GM12878 (cell line): ENCODE measurements at regions not wholly inside any gene's neighbourhood (a gene's known extent, or its start where the extent isn't known, plus 50 kb on each side); places are given as distances from the start of the nearest gene placed in this dataset.

Experiments used
- ATAC-seq: fragments of 200-7000 bp; cut with Tn5 transposase; 3 replicates; pipeline ENCODE4 v1.9.1; 2020; ENCODE audit warnings: mild to moderate bottlenecking, moderate library complexity
- BruUV-seq: library from RNA; stranded (reverse); fragments of 400-500 nt; replicated peaks from 2 replicates; lab custom pipeline; 2021; lab: Mats Ljungman, UMichigan
- CTCF ChIA-PET: fragments of 300-600 bp; sonication (Branson Sonifier 250); formaldehyde crosslinking; extraction: SDS; loops from one replicate; lab custom pipeline; 2021; ENCODE audit warnings: inconsistent platforms; lab: Yijun Ruan, JAX
- POLR2A ChIA-PET: fragments of 350-600 bp; formaldehyde crosslinking; extraction: SDS; loops from one replicate; lab custom pipeline; 2021; ENCODE audit warnings: inconsistent platforms; lab: Charles Lee
- RAD21 ChIA-PET: fragments of 300-600 bp; sonication (Branson Sonifier 250); formaldehyde crosslinking; loops from one replicate; lab custom pipeline; 2023; ENCODE audit warnings: antibody characterized with exemption; ENCODE audit not compliant: unreplicated experiment; lab: Charles Lee
- SMC1A ChIA-PET: fragments of 300-600 bp; sonication (Branson Sonifier 250); formaldehyde crosslinking; loops from one replicate; lab custom pipeline; 2023; ENCODE audit not compliant: unreplicated experiment, uncharacterized antibody; lab: Charles Lee
- DNase-seq: peaks from one replicate; pipeline ENCODE4 v3.0.0-alpha.2; 2011; ENCODE audit warnings: low read depth, low spot score
- FAIRE-seq: peaks from 3 replicates; lab custom pipeline; 2011; peaks lifted over from hg19 to GRCh38; lab: Jason Lieb, UNC
- H2AFZ ChIP-seq: 2 replicates; pipeline ENCODE4 v1.6.0; 2011; ENCODE audit warnings: low read depth, low read length, control low read depth; ENCODE audit not compliant: control insufficient read depth
- H3K27ac ChIP-seq: 2 replicates; pipeline ENCODE4 v1.5.1; 2011; ENCODE audit warnings: control low read depth; ENCODE audit not compliant: control insufficient read depth, insufficient read depth
- H3K27me3 ChIP-seq, 2 experiments: replicated peaks in 1 of 2; 2 replicates each; pipeline versions ENCODE4 v1.6.0 to v1.6.1; 2011; ENCODE audit warnings: low read length in 1 of 2; ENCODE audit not compliant: control insufficient read depth in 2 of 2, insufficient read depth in 2 of 2
- H3K36me3 ChIP-seq, 2 experiments: 2 replicates each; pipeline ENCODE4 v1.5.1; 2011; ENCODE audit warnings: low read length in 1 of 2; ENCODE audit not compliant: control insufficient read depth in 2 of 2, insufficient read depth in 2 of 2
- H3K4me1 ChIP-seq: 2 replicates; pipeline ENCODE4 v1.6.1; 2011; ENCODE audit warnings: mild to moderate bottlenecking, low read length, moderate library complexity, mixed read lengths; ENCODE audit not compliant: control insufficient read depth, insufficient read depth
- H3K4me2 ChIP-seq: 2 replicates; pipeline ENCODE4 v1.6.0; 2011; ENCODE audit warnings: control low read depth; ENCODE audit not compliant: control insufficient read depth, insufficient read depth
- H3K4me3 ChIP-seq: fragments of 200-600 bp; sonication (generic); 2 replicates; pipeline ENCODE4 v1.5.1; 2016
- H3K79me2 ChIP-seq: 2 replicates; pipeline ENCODE4 v1.6.0; 2011; ENCODE audit warnings: low read length; ENCODE audit not compliant: control insufficient read depth, insufficient read depth
- H3K9ac ChIP-seq: 2 replicates; pipeline ENCODE4 v1.8.0; 2011; ENCODE audit warnings: low read length, control low read depth, mixed read lengths; ENCODE audit not compliant: control insufficient read depth, insufficient read depth
- H3K9me3 ChIP-seq: replicated peaks from 3 replicates; pipeline ENCODE4 v1.5.1; 2011; ENCODE audit warnings: mild to moderate bottlenecking, low read length; ENCODE audit not compliant: control insufficient read depth, insufficient read depth
- H4K20me1 ChIP-seq: 2 replicates; pipeline ENCODE4 v1.6.0; 2011; ENCODE audit not compliant: control insufficient read depth, insufficient read depth
- CHD1 ChIP-seq: IDR thresholded peaks from 2 replicates; pipeline ENCODE4 v1.6.1; 2012; ENCODE audit warnings: low read depth, low read length, improper control_type of control experiment
- ETV6 ChIP-seq, 2 experiments: fragments of 450-650 bp in 1 of 2; IDR thresholded peaks in 1 of 2; conservative IDR thresholded peaks in 1 of 2; 2 replicates each; pipeline ENCODE4 v1.6.1; 2014; ENCODE audit warnings: antibody characterized with exemption in 1 of 2, borderline replicate concordance in 1 of 2, low read depth in 1 of 2, mild to moderate bottlenecking in 1 of 2, moderate library complexity in 1 of 2
- FOXK2 ChIP-seq: fragments of 450-650 bp; IDR thresholded peaks from 2 replicates; pipeline ENCODE4 v1.6.1; 2017; ENCODE audit warnings: mild to moderate bottlenecking, moderate library complexity
- JUNB ChIP-seq: IDR thresholded peaks from 2 replicates; pipeline ENCODE4 v1.6.1; 2016; ENCODE audit warnings: antibody characterized with exemption, mild to moderate bottlenecking
- RUNX3 ChIP-seq: IDR thresholded peaks from 2 replicates; pipeline ENCODE4 v1.6.1; 2012; ENCODE audit warnings: low read length, inconsistent platforms
- SMC3 ChIP-seq: IDR thresholded peaks from 2 replicates; pipeline ENCODE4 v1.6.1; 2011; ENCODE audit warnings: low read length, improper control_type of control experiment, borderline replicate concordance
- SP1 ChIP-seq: IDR thresholded peaks from one replicate; pipeline ENCODE4 v1.6.1; 2011; ENCODE audit warnings: low read depth, low read length
- STAT3 ChIP-seq: IDR thresholded peaks from 2 replicates; pipeline ENCODE4 v1.6.1; 2011; ENCODE audit warnings: low read depth, low read length, improper control_type of control experiment
- TAF1 ChIP-seq: IDR thresholded peaks from 2 replicates; pipeline ENCODE4 v1.6.1; 2011; ENCODE audit warnings: mild to moderate bottlenecking, low read depth, low read length, borderline replicate concordance
- WRNIP1 ChIP-seq: IDR thresholded peaks from 2 replicates; pipeline ENCODE4 v1.6.1; 2011; ENCODE audit warnings: low read depth, low read length, improper control_type of control experiment, borderline replicate concordance
- WGBS: methylation state at CpG from one replicate; pipeline ENCODE4 v1.1.6; 2016; ENCODE audit warnings: low lambda C conversion rate; ENCODE audit not compliant: insufficient replicate concordance, insufficient coverage; ENCODE audit errors: missing lambda C conversion rate; 5-methylcytosine and 5-hydroxymethylcytosine counted together
- in situ Hi-C: fragments of 300-500 bp; cut with MboI; formaldehyde crosslinking; loops from 9 replicates; pipeline ENCODE4 v1.14.3; 2018; ENCODE audit warnings: mixed read lengths
- intact Hi-C: fragments of 100-400 bp; cut with micrococcal nuclease; formaldehyde crosslinking; loops from one replicate; pipeline ENCODE4 v1.14.2; 2022; ENCODE audit not compliant: unreplicated experiment
- TF ChIP-seq, protein P1 (sequence below): fragments of 450-650 bp; IDR thresholded peaks from 2 replicates; pipeline ENCODE4 v1.6.1; 2017; ENCODE audit warnings: mild to moderate bottlenecking, moderate library complexity
- TF ChIP-seq, protein P2 (sequence below): fragments of 450-650 bp; IDR thresholded peaks from 2 replicates; pipeline ENCODE4 v1.6.1; 2017; ENCODE audit warnings: borderline replicate concordance
- TF ChIP-seq, protein P3 (sequence below): fragments of 450-650 bp; IDR thresholded peaks from 2 replicates; pipeline ENCODE4 v1.6.1; 2014; ENCODE audit warnings: mild to moderate bottlenecking

DNA sequence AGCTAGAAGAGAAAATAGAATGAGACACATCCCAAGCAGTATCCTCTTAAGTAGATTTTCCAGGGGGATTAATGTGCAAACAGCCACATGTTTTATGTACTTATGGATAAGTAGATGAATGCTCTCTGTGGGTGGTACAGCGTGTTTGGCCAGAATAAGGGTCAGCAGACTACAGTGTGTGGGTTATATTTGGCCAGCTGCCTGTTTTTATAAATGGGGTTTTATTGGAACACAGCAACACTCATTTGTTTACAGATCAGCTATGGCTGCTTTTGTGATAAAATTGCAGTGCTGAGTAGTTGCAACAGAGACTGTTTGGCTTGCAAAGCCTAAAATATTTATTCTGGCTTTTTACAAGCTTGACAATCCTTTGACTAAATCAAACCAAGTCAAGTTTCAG is 780.2 kb upstream of the SEL1L start:
- no peaks in the 10 kb centered on the region for H4K20me1 ChIP-seq
- ChIA-PET SMC1A (no interaction called here), CTCF (interaction anchor here (1.1 kb wide), 1 partner anchor 22 kb away, joined by 3 read pairs; no protein-coding TSS in a partner anchor), RAD21 (no interaction called here), POLR2A (no interaction called here)
- DNase-seq, result no peak
- ATAC-seq, result no peak
- no peaks in the 10 kb centered on the region for H3K36me3 ChIP-seq
- H3K27ac ChIP-seq, result no peak overlapping the region
- no peak for TF ChIP-seq TAF1
- FAIRE-seq, result no peak
- no TSS peak for BruUV-seq
- no peak overlapping the region for H3K9ac ChIP-seq
- no peak overlapping the region for H2AFZ ChIP-seq
- intact Hi-C loops, result no loop called here
- no peaks in the 10 kb centered on the region for H3K9me3 ChIP-seq
- H3K4me2 ChIP-seq, result no peak overlapping the region
- WGBS, result 7% methylated on average over 1 of the region's 1 CpG
- H3K4me1 ChIP-seq, result no peaks in the 10 kb centered on the region
- no peaks in the 10 kb centered on the region for H3K27me3 ChIP-seq
- no peaks in the 10 kb centered on the region for H3K79me2 ChIP-seq
- no peak overlapping the region for H3K4me3 ChIP-seq
- in situ Hi-C loops, result no loop called here

DNA sequence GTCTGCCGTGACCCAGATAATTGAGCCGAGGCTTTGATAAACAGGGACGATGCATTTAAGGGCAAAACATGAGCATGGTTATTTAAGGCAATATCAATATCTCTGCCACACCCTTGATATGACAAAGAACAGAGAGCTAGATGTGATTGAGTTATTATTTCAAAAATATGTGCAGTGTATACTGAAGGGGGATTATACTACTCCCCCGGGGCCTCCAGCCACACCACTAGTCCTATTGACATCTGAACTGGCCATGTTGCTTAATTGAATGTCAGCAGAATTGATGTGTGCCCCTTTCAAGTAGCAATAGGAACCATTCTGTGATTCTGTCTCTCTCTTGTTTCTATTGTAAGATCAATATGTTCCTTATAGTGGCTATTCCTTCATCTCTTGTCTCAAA is 794.8 kb upstream of the SEL1L start:
- FAIRE-seq, result no peak
- 37% methylated on average over 4 of the region's 4 CpGs for WGBS
- TF ChIP-seq SP1, result no peak
- TF ChIP-seq ETV6 (conservative IDR thresholded peaks at IDR 0.05 in 1 of 2, IDR thresholded peaks at IDR 0.05 in 1 of 2; ENCODE audit: borderline replicate concordance in 1 of 2, low read depth in 1 of 2), result no peak
- TF ChIP-seq, protein P1, sequence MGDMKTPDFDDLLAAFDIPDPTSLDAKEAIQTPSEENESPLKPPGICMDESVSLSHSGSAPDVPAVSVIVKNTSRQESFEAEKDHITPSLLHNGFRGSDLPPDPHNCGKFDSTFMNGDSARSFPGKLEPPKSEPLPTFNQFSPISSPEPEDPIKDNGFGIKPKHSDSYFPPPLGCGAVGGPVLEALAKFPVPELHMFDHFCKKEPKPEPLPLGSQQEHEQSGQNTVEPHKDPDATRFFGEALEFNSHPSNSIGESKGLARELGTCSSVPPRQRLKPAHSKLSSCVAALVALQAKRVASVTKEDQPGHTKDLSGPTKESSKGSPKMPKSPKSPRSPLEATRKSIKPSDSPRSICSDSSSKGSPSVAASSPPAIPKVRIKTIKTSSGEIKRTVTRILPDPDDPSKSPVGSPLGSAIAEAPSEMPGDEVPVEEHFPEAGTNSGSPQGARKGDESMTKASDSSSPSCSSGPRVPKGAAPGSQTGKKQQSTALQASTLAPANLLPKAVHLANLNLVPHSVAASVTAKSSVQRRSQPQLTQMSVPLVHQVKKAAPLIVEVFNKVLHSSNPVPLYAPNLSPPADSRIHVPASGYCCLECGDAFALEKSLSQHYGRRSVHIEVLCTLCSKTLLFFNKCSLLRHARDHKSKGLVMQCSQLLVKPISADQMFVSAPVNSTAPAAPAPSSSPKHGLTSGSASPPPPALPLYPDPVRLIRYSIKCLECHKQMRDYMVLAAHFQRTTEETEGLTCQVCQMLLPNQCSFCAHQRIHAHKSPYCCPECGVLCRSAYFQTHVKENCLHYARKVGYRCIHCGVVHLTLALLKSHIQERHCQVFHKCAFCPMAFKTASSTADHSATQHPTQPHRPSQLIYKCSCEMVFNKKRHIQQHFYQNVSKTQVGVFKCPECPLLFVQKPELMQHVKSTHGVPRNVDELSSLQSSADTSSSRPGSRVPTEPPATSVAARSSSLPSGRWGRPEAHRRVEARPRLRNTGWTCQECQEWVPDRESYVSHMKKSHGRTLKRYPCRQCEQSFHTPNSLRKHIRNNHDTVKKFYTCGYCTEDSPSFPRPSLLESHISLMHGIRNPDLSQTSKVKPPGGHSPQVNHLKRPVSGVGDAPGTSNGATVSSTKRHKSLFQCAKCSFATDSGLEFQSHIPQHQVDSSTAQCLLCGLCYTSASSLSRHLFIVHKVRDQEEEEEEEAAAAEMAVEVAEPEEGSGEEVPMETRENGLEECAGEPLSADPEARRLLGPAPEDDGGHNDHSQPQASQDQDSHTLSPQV, result no peak
- TF ChIP-seq RUNX3, result no peak
- no peak for TF ChIP-seq FOXK2
- TF ChIP-seq SMC3, result no peak
- TF ChIP-seq STAT3, result no peak
- TF ChIP-seq, protein P2, sequence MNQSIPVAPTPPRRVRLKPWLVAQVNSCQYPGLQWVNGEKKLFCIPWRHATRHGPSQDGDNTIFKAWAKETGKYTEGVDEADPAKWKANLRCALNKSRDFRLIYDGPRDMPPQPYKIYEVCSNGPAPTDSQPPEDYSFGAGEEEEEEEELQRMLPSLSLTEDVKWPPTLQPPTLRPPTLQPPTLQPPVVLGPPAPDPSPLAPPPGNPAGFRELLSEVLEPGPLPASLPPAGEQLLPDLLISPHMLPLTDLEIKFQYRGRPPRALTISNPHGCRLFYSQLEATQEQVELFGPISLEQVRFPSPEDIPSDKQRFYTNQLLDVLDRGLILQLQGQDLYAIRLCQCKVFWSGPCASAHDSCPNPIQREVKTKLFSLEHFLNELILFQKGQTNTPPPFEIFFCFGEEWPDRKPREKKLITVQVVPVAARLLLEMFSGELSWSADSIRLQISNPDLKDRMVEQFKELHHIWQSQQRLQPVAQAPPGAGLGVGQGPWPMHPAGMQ, result no peak
- TF ChIP-seq WRNIP1, result no peak
- no peak for TF ChIP-seq CHD1
- TF ChIP-seq JUNB, result no peak
- TF ChIP-seq, protein P3, sequence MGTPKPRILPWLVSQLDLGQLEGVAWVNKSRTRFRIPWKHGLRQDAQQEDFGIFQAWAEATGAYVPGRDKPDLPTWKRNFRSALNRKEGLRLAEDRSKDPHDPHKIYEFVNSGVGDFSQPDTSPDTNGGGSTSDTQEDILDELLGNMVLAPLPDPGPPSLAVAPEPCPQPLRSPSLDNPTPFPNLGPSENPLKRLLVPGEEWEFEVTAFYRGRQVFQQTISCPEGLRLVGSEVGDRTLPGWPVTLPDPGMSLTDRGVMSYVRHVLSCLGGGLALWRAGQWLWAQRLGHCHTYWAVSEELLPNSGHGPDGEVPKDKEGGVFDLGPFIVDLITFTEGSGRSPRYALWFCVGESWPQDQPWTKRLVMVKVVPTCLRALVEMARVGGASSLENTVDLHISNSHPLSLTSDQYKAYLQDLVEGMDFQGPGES, result no peak

More for the DNA sequence above, 794.8 kb upstream of the SEL1L start:
- no peaks in the 10 kb centered on the region for H3K36me3 ChIP-seq
- H3K4me3 ChIP-seq, result no peak overlapping the region
- POLR2A ChIA-PET, result no interaction called here
- H3K9me3 ChIP-seq, result no peaks in the 10 kb centered on the region
- BruUV-seq, result no TSS peak
- H3K27me3 ChIP-seq, result no peaks in the 10 kb centered on the region
- CTCF ChIA-PET, result no interaction called here
- RAD21 ChIA-PET, result no interaction called here
- H3K4me1 ChIP-seq, result no peaks in the 10 kb centered on the region
- H3K9ac ChIP-seq, result no peak overlapping the region
- H3K79me2 ChIP-seq, result no peaks in the 10 kb centered on the region
- H2AFZ ChIP-seq, result no peak overlapping the region
- H3K27ac ChIP-seq, result no peak overlapping the region
- ATAC-seq (no peak), DNase-seq (no peak)
- intact Hi-C loops, result no loop called here
- H4K20me1 ChIP-seq, result no peaks in the 10 kb centered on the region
- no peak overlapping the region for H3K4me2 ChIP-seq
- SMC1A ChIA-PET, result no interaction called here
- in situ Hi-C loops, result no loop called here
